Activated B cell treated with CpG ODN at 0.5 μM for 24 hours (primary cell): ENCODE measurements at regions not wholly inside any gene's neighbourhood (a gene's known extent, or its start where the extent isn't known, plus 50 kb on each side); places are given as distances from the start of the nearest gene placed in this dataset.
A peak's percentile ranks its signal among the peaks of the same experiment; 100 is the strongest.

Source experiments
- ATAC-seq: fragments of 200-7000 bp; cut with Tn5 transposase; one replicate; pipeline ENCODE4 v1.10.0; 2021; ENCODE audit warnings: low read depth, mild to moderate bottlenecking, moderate library complexity
- CTCF ChIA-PET: fragments of 350-600 bp; sonication (Branson Sonifier 250); formaldehyde crosslinking; loops from one replicate; lab custom pipeline; 2021; ENCODE audit warnings: antibody characterized with exemption; lab: Charles Lee
- POLR2A ChIA-PET: fragments of 350-600 bp; sonication (Branson Sonifier 250); formaldehyde crosslinking; loops from one replicate; lab custom pipeline; 2021; ENCODE audit warnings: antibody characterized with exemption; lab: Charles Lee
- DNase-seq: peaks from one replicate; pipeline ENCODE4 v3.0.0; 2022
- H3K27ac Mint-ChIP-seq: one replicate; pipeline ENCODE4 v1.8.0; 2020; ENCODE audit warnings: mixed read lengths
- H3K27me3 Mint-ChIP-seq: one replicate; pipeline ENCODE4 v1.8.0; 2021; ENCODE audit warnings: mixed read lengths
- H3K36me3 Mint-ChIP-seq: one replicate; pipeline ENCODE4 v1.8.0; 2021; ENCODE audit warnings: low read depth, mixed read lengths
- H3K4me1 Mint-ChIP-seq: one replicate; pipeline ENCODE4 v1.8.0; 2021; ENCODE audit warnings: mixed read lengths
- H3K4me3 Mint-ChIP-seq: one replicate; pipeline ENCODE4 v1.8.0; 2020; ENCODE audit warnings: mild to moderate bottlenecking, mixed read lengths
- H3K9me3 Mint-ChIP-seq: one replicate; pipeline ENCODE4 v1.8.0; 2020; ENCODE audit warnings: mixed read lengths
- CTCF ChIP-seq: fragments of 200-600 bp; IDR thresholded peaks from one replicate; pipeline ENCODE4 v1.8.0; 2022; ENCODE audit warnings: antibody characterized with exemption, mild to moderate bottlenecking
- intact Hi-C: fragments of 100-400 bp; cut with micrococcal nuclease; formaldehyde crosslinking; loops from one replicate; pipeline ENCODE4 v1.15.1; 2024

GRCh38 chr1:87816646-87817045 lies 488.0 kb downstream of the LMO4 start:
- no peak overlapping the region for H3K27ac Mint-ChIP-seq
- CTCF ChIA-PET: no interaction called here
- no peak for TF ChIP-seq CTCF
- POLR2A ChIA-PET: no interaction called here
- intact Hi-C loops: no loop called here
- no peak for DNase-seq
- no peaks in the 10 kb centered on the region for H3K36me3 Mint-ChIP-seq
- H3K9me3 Mint-ChIP-seq: no peaks in the 10 kb centered on the region
- H3K27me3 Mint-ChIP-seq: no peaks in the 10 kb centered on the region
- H3K4me1 Mint-ChIP-seq: peaks cover 23% of the 10 kb centered on the region
- no peak for ATAC-seq
- no peak overlapping the region for H3K4me3 Mint-ChIP-seq

- CTCF ChIA-PET: no interaction called here
- no peak for TF ChIP-seq CTCF
- no peak for ATAC-seq
- Mint-ChIP-seq H3K27me3 (no peaks in the 10 kb centered on the region), H3K27ac (no peak overlapping the region), H3K4me3 (no peak overlapping the region), H3K4me1 (peaks cover 3% of the 10 kb centered on the region), H3K36me3 (no peaks in the 10 kb centered on the region), H3K9me3 (no peaks in the 10 kb centered on the region)
- DNase-seq: no peak
- intact Hi-C loops: no loop called here
- POLR2A ChIA-PET: interaction anchor here (0.6 kb wide), 1 partner anchor 492 kb away, joined by 5 read pairs; no protein-coding TSS in a partner anchor
Measured at GRCh38 chr1:87820668-87821334, 492.1 kb downstream of the LMO4 start.

GRCh38 chr1:87821335-87821697 lies 492.6 kb downstream of the LMO4 start:
- DNase-seq: no peak

GRCh38 chr1:87826681-87827251 lies 498.1 kb downstream of the LMO4 start:
- Mint-ChIP-seq H3K9me3 (peaks cover 4% of the 10 kb centered on the region), H3K36me3 (peaks cover 3% of the 10 kb centered on the region), H3K27ac (peak overlapping the region; percentile 65), H3K4me1 (peaks cover 43% of the 10 kb centered on the region), H3K4me3 (peak overlapping the region; percentile 44), H3K27me3 (no peaks in the 10 kb centered on the region)
- intact Hi-C loops: loop anchor here (1.0 to 2.0 kb wide), 4 partner anchors 13 to 768 kb away; partner anchors contain the start of gene LMO4
- POLR2A ChIA-PET: interaction anchor here (1.1 kb wide), 1 partner anchor 496 kb away, joined by 5 read pairs; no protein-coding TSS in a partner anchor
- ATAC-seq (peak; percentile 95), DNase-seq (no peak)
- no peak for TF ChIP-seq CTCF
- CTCF ChIA-PET: interaction anchor here (0.6 kb wide), 1 partner anchor 14 kb away, joined by 3 read pairs; no protein-coding TSS in a partner anchor

More at GRCh38 chr1:87821335-87821697, 492.6 kb downstream of the LMO4 start:
- TF ChIP-seq CTCF: no peak
- POLR2A ChIA-PET: no interaction called here
- Mint-ChIP-seq H3K4me3 (no peak overlapping the region), H3K27ac (no peak overlapping the region), H3K27me3 (no peaks in the 10 kb centered on the region), H3K9me3 (peaks cover under 1% of the 10 kb centered on the region), H3K4me1 (peaks cover 6% of the 10 kb centered on the region), H3K36me3 (peaks cover under 1% of the 10 kb centered on the region)
- CTCF ChIA-PET: no interaction called here
- intact Hi-C loops: no loop called here
- no peak for ATAC-seq

- intact Hi-C loops: no loop called here
- ChIA-PET POLR2A (interaction anchor here (0.6 kb wide), 1 partner anchor 18 kb away, joined by 3 read pairs; no protein-coding TSS in a partner anchor), CTCF (no interaction called here)
- ATAC-seq: no peak
- Mint-ChIP-seq H3K4me1 (peaks cover 53% of the 10 kb centered on the region), H3K36me3 (peaks cover 3% of the 10 kb centered on the region), H3K9me3 (peaks cover 4% of the 10 kb centered on the region), H3K27me3 (no peaks in the 10 kb centered on the region), H3K4me3 (no peak overlapping the region), H3K27ac (no peak overlapping the region)
- DNase-seq: no peak
- TF ChIP-seq CTCF: no peak
Measured at GRCh38 chr1:87829360-87829759, 500.7 kb downstream of the LMO4 start.
